HepG2 (cell line): ENCODE measurements at regions not wholly inside any gene's neighbourhood (a gene's known extent, or its start where the extent isn't known, plus 50 kb on each side); places are given as distances from the start of the nearest gene placed in this dataset.

ENCODE experiments used
- ATAC-seq: fragments of 200-7000 bp; cut with Tn5 transposase; 3 replicates; pipeline ENCODE4 v1.9.1; 2020; ENCODE audit warnings: mild to moderate bottlenecking, moderate library complexity
- BruUV-seq: library from RNA; stranded (reverse); fragments of 400-500 nt; replicated peaks from 2 replicates; lab custom pipeline; 2021; lab: Mats Ljungman, UMichigan
- CTCF ChIA-PET: fragments of 300-600 bp; formaldehyde crosslinking; extraction: SDS; loops from one replicate; lab custom pipeline; 2021; ENCODE audit warnings: low total read pairs, inconsistent platforms, low intra/inter-chr PET ratio; lab: Yijun Ruan, JAX
- POLR2A ChIA-PET: fragments of 350-600 bp; sonication (Branson Sonifier 250); formaldehyde crosslinking; loops from one replicate; lab custom pipeline; 2020; ENCODE audit warnings: antibody characterized with exemption, inconsistent platforms; lab: Yijun Ruan, JAX
- DNase-seq: peaks from one replicate; pipeline ENCODE4 v3.0.0-alpha.2; 2015; ENCODE audit warnings: low spot score
- FAIRE-seq: peaks from 3 replicates; lab custom pipeline; 2011; peaks lifted over from hg19 to GRCh38; lab: Jason Lieb, UNC
- H2AFZ ChIP-seq: one replicate; pipeline ENCODE4 v1.6.1; 2011; ENCODE audit warnings: low read length, inconsistent platforms
- H3K27ac ChIP-seq: fragments of 300-600 bp; 3 replicates; pipeline ENCODE4 v1.8.0; 2011; ENCODE audit warnings: mixed run types, mild to moderate bottlenecking, mixed read lengths, low read length, inconsistent platforms; ENCODE audit not compliant: insufficient read depth; ENCODE audit errors: extremely low read length
- H3K27me3 ChIP-seq, 2 experiments: fragments of 200-600 bp in 1 of 2; 2 replicates in 1 of 2; 3 replicates in 1 of 2; pipeline versions ENCODE4 v1.6.0 to v1.8.0; 2011; ENCODE audit warnings: low read length in 2 of 2, mild to moderate bottlenecking in 2 of 2, moderate library complexity in 2 of 2, inconsistent platforms in 1 of 2; ENCODE audit not compliant: insufficient read depth in 2 of 2, control insufficient read depth in 1 of 2
- H3K36me3 ChIP-seq, 2 experiments: fragments of 200-600 bp in 1 of 2; replicated peaks in 1 of 2; 2 replicates in 1 of 2; 3 replicates in 1 of 2; pipeline versions ENCODE4 v1.5.1 to v1.8.0; 2011; ENCODE audit warnings: low read length in 2 of 2, inconsistent platforms in 1 of 2; ENCODE audit not compliant: insufficient read depth in 2 of 2, control insufficient read depth in 1 of 2
- H3K4me1 ChIP-seq: 2 replicates; pipeline ENCODE4 v1.5.1; 2012; ENCODE audit warnings: low read length, inconsistent platforms; ENCODE audit not compliant: insufficient read depth
- H3K4me2 ChIP-seq: 2 replicates; pipeline ENCODE4 v1.6.0; 2011; ENCODE audit warnings: low read depth, low read length, inconsistent platforms
- H3K4me3 ChIP-seq, 3 experiments: fragments of 200-600 bp in 1 of 3; sonication (generic), shearing (Covaris generic) in 1 of 3; replicated peaks in 1 of 3; 2 replicates each; pipeline ENCODE4 v1.5.1; 2011 to 2016; ENCODE audit warnings: low read length in 3 of 3, inconsistent platforms in 2 of 3, low read depth in 2 of 3, mild to moderate bottlenecking in 2 of 3, control low read depth in 1 of 3, mixed read lengths in 1 of 3; ENCODE audit not compliant: insufficient read depth in 1 of 3
- H3K79me2 ChIP-seq: one replicate; pipeline ENCODE4 v1.6.1; 2011; ENCODE audit warnings: low read length, inconsistent platforms; ENCODE audit not compliant: insufficient read depth
- H3K9ac ChIP-seq: 2 replicates; pipeline ENCODE4 v1.6.0; 2011; ENCODE audit warnings: mild to moderate bottlenecking, low read depth, low read length, inconsistent platforms; ENCODE audit not compliant: insufficient read depth
- H3K9me3 ChIP-seq: 2 replicates; pipeline ENCODE4 v1.5.1; 2012; ENCODE audit warnings: mild to moderate bottlenecking, low read length
- H4K20me1 ChIP-seq: 2 replicates; pipeline ENCODE4 v1.6.0; 2011; ENCODE audit warnings: inconsistent platforms, mild to moderate bottlenecking, low read length, moderate library complexity; ENCODE audit not compliant: insufficient read depth
- FOXA3 ChIP-seq: IDR thresholded peaks from 2 replicates; pipeline ENCODE4 v1.6.1; 2016; ENCODE audit warnings: missing genetic modification reagents, missing compliant biosample characterization
- GZF1 ChIP-seq: sonication (generic); formaldehyde crosslinking; IDR thresholded peaks from 2 replicates; pipeline ENCODE4 v1.5.1; 2020; ENCODE audit warnings: mild to moderate bottlenecking, missing genetic modification reagents
- HHEX ChIP-seq: IDR thresholded peaks from 2 replicates; pipeline ENCODE4 v1.6.1; 2016; ENCODE audit warnings: control low read depth
- HMG20A ChIP-seq: IDR thresholded peaks from 2 replicates; pipeline ENCODE4 v1.6.1; 2016; ENCODE audit warnings: borderline replicate concordance
- ZNF496 ChIP-seq: sonication (generic); formaldehyde crosslinking; IDR thresholded peaks from 2 replicates; pipeline ENCODE4 v1.8.1; 2023; ENCODE audit warnings: mild to moderate bottlenecking, moderate library complexity, missing genetic modification reagents; ENCODE audit not compliant: insufficient replicate concordance
- ZNF737 ChIP-seq: sonication (generic); formaldehyde crosslinking; IDR thresholded peaks from 2 replicates; pipeline ENCODE4 v1.5.0; 2020; ENCODE audit warnings: missing genetic modification reagents, mild to moderate bottlenecking, borderline replicate concordance
- ZNF883 ChIP-seq: sonication (generic); formaldehyde crosslinking; IDR thresholded peaks from 2 replicates; pipeline ENCODE4 v1.5.1; 2020; ENCODE audit warnings: mild to moderate bottlenecking, missing genetic modification reagents; ENCODE audit errors: not compliant biosample characterization
- WGBS: methylation state at CpG from one replicate; pipeline ENCODE4 v1.1.6; 2017; ENCODE audit warnings: low lambda C conversion rate; 5-methylcytosine and 5-hydroxymethylcytosine counted together
- in situ Hi-C: cut with HindIII; loops from 2 replicates; pipeline ENCODE4 v1.10.0; 2017; ENCODE audit warnings: low pct_unique_long_range_greater_than_20kb; ENCODE audit not compliant: extremely low pct_ligation_motif_present
- intact Hi-C: fragments of 100-400 bp; cut with micrococcal nuclease; formaldehyde crosslinking; loops from one replicate; pipeline ENCODE4 v1.10.0; 2022; ENCODE audit not compliant: unreplicated experiment
- TF ChIP-seq, protein P1 (sequence below): sonication (generic); formaldehyde crosslinking; IDR thresholded peaks from 2 replicates; pipeline ENCODE4 v1.8.1; 2022; ENCODE audit warnings: mild to moderate bottlenecking, missing genetic modification reagents
- TF ChIP-seq, protein P2 (sequence below): sonication (generic); formaldehyde crosslinking; IDR thresholded peaks from 2 replicates; pipeline ENCODE4 v1.4.0; 2020; ENCODE audit warnings: missing genetic modification reagents
- TF ChIP-seq, protein P3 (sequence below): sonication (generic); formaldehyde crosslinking; IDR thresholded peaks from 2 replicates; pipeline ENCODE4 v1.4.0; 2020; ENCODE audit warnings: missing genetic modification reagents, borderline replicate concordance
- TF ChIP-seq, protein P4 (sequence below): sonication (generic); formaldehyde crosslinking; conservative IDR thresholded peaks from 2 replicates; pipeline ENCODE4 v1.8.0; 2022; ENCODE audit warnings: low read depth, missing genetic modification reagents

DNA sequence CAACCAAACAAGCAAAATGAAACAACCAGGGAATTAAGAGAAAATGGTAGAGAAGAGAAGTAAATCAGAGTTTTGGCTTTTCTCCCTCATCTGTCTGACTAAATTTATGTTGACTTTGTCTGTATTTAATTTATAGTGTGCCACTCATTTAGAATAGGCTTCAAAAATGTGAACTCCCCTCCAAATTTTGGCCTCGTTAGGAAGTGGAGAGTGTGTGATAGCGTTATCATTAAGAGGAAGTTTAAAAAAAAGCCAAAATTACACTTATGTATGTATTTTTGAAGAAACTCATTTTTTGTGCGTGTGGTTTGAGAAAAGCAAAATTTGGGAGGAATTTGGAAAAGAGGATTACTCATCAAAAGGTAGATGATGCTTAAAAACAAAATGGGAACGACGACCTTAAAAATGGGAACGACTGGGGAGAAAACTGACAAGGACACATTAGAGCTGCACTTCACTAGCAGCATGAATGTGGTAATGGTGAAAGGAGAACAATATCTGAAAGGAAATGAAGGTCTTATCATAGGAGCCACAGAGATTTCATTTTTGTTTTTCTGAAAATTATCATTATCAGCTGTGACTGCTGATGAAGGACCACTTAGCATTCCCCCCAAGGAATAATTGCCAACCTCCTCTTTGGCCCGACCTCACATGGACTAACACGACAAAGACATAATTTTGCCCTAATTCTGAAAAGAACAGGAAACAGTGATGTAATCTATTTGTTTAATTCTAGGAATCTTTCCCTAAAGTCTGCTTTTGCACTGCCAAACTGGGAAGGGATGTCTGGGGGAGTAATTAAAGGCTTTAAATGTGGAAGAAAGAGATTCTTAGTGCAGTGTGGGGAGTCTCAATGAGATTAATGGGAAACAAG lies 163.2 kb upstream of the P2RY1 start:
- CTCF ChIA-PET: no interaction called here
- Histone ChIP-seq H3K79me2 (no peaks in the 10 kb centered on the region), H3K36me3 (no peaks in the 10 kb centered on the region), H2AFZ (no peak overlapping the region), H4K20me1 (no peaks in the 10 kb centered on the region), H3K27me3 (no peaks in the 10 kb centered on the region), H3K4me3 (no peak overlapping the region), H3K9ac (no peak overlapping the region), H3K4me2 (no peak overlapping the region), H3K4me1 (no peaks in the 10 kb centered on the region), H3K9me3 (no peaks in the 10 kb centered on the region), H3K27ac (no peak overlapping the region)
- intact Hi-C loops (no loop called here), in situ Hi-C loops (no loop called here)
- ATAC-seq (no peak), FAIRE-seq (no peak), DNase-seq (no peak)
- TF ChIP-seq, protein P1, sequence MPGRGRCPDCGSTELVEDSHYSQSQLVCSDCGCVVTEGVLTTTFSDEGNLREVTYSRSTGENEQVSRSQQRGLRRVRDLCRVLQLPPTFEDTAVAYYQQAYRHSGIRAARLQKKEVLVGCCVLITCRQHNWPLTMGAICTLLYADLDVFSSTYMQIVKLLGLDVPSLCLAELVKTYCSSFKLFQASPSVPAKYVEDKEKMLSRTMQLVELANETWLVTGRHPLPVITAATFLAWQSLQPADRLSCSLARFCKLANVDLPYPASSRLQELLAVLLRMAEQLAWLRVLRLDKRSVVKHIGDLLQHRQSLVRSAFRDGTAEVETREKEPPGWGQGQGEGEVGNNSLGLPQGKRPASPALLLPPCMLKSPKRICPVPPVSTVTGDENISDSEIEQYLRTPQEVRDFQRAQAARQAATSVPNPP (CRISPR knock-in tag): no peak
- TF ChIP-seq ZNF883 (CRISPR knock-in tag): no peak
- TF ChIP-seq, protein P2, sequence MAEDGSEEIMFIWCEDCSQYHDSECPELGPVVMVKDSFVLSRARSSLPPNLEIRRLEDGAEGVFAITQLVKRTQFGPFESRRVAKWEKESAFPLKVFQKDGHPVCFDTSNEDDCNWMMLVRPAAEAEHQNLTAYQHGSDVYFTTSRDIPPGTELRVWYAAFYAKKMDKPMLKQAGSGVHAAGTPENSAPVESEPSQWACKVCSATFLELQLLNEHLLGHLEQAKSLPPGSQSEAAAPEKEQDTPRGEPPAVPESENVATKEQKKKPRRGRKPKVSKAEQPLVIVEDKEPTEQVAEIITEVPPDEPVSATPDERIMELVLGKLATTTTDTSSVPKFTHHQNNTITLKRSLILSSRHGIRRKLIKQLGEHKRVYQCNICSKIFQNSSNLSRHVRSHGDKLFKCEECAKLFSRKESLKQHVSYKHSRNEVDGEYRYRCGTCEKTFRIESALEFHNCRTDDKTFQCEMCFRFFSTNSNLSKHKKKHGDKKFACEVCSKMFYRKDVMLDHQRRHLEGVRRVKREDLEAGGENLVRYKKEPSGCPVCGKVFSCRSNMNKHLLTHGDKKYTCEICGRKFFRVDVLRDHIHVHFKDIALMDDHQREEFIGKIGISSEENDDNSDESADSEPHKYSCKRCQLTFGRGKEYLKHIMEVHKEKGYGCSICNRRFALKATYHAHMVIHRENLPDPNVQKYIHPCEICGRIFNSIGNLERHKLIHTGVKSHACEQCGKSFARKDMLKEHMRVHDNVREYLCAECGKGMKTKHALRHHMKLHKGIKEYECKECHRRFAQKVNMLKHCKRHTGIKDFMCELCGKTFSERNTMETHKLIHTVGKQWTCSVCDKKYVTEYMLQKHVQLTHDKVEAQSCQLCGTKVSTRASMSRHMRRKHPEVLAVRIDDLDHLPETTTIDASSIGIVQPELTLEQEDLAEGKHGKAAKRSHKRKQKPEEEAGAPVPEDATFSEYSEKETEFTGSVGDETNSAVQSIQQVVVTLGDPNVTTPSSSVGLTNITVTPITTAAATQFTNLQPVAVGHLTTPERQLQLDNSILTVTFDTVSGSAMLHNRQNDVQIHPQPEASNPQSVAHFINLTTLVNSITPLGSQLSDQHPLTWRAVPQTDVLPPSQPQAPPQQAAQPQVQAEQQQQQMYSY (CRISPR knock-in tag): no peak
- no peak for TF ChIP-seq HMG20A
- no peak for TF ChIP-seq ZNF737 (CRISPR knock-in tag)
- no peak for TF ChIP-seq HHEX (CRISPR knock-in tag)
- TF ChIP-seq, protein P3, sequence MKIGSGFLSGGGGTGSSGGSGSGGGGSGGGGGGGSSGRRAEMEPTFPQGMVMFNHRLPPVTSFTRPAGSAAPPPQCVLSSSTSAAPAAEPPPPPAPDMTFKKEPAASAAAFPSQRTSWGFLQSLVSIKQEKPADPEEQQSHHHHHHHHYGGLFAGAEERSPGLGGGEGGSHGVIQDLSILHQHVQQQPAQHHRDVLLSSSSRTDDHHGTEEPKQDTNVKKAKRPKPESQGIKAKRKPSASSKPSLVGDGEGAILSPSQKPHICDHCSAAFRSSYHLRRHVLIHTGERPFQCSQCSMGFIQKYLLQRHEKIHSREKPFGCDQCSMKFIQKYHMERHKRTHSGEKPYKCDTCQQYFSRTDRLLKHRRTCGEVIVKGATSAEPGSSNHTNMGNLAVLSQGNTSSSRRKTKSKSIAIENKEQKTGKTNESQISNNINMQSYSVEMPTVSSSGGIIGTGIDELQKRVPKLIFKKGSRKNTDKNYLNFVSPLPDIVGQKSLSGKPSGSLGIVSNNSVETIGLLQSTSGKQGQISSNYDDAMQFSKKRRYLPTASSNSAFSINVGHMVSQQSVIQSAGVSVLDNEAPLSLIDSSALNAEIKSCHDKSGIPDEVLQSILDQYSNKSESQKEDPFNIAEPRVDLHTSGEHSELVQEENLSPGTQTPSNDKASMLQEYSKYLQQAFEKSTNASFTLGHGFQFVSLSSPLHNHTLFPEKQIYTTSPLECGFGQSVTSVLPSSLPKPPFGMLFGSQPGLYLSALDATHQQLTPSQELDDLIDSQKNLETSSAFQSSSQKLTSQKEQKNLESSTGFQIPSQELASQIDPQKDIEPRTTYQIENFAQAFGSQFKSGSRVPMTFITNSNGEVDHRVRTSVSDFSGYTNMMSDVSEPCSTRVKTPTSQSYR (CRISPR knock-in tag): no peak
- no peak for TF ChIP-seq FOXA3 (CRISPR knock-in tag)
- TF ChIP-seq ZNF496 (CRISPR knock-in tag): no peak
- TF ChIP-seq, protein P4, sequence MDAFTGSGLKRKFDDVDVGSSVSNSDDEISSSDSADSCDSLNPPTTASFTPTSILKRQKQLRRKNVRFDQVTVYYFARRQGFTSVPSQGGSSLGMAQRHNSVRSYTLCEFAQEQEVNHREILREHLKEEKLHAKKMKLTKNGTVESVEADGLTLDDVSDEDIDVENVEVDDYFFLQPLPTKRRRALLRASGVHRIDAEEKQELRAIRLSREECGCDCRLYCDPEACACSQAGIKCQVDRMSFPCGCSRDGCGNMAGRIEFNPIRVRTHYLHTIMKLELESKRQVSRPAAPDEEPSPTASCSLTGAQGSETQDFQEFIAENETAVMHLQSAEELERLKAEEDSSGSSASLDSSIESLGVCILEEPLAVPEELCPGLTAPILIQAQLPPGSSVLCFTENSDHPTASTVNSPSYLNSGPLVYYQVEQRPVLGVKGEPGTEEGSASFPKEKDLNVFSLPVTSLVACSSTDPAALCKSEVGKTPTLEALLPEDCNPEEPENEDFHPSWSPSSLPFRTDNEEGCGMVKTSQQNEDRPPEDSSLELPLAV (CRISPR knock-in tag): no peak
- TF ChIP-seq GZF1 (CRISPR knock-in tag): no peak
- BruUV-seq: no TSS peak
- POLR2A ChIA-PET: no interaction called here
- WGBS: 4% methylated on average over 8 of the region's 8 CpGs
